ENCODE measurements at regions not wholly inside any gene's neighbourhood (a gene's known extent, or its start where the extent isn't known, plus 50 kb on each side); places are given as distances from the start of the nearest gene placed in this dataset.

- TF ChIP-seq REST (IDR thresholded peaks at IDR 0.05; ENCODE audit: insufficient read depth in 1 of 2, low read depth in 2 of 2, low read length in 2 of 2) = no peak
- TF ChIP-seq POLR2AphosphoS5 (IDR thresholded peaks at IDR 0.05; ENCODE audit: low read depth, low read length) = no peak
- no peak for TF ChIP-seq SIN3A (IDR thresholded peaks at IDR 0.05; ENCODE audit: borderline replicate concordance, insufficient read depth, low read length)
- no peak for TF ChIP-seq FOXP2 (optimal IDR thresholded peaks at IDR 0.05; ENCODE audit: borderline replicate concordance, extremely low read depth, extremely low read length, insufficient read depth)
- no peak for TF ChIP-seq TAF1 (IDR thresholded peaks at IDR 0.05; ENCODE audit: borderline replicate concordance, insufficient read depth, low read length)
Observed at GRCh38 chr11:45393826-45394225, 107.7 kb upstream of the SYT13 start.

GRCh38 chr11:45393334-45393733 lies 107.2 kb upstream of the SYT13 start:
- TF ChIP-seq POLR2AphosphoS5 (IDR thresholded peaks at IDR 0.05; ENCODE audit: low read depth, low read length) (no peak), TAF1 (IDR thresholded peaks at IDR 0.05; ENCODE audit: borderline replicate concordance, insufficient read depth, low read length) (no peak), REST (IDR thresholded peaks at IDR 0.05; ENCODE audit: insufficient read depth in 1 of 2, low read depth in 2 of 2, low read length in 2 of 2) (no peak), SIN3A (IDR thresholded peaks at IDR 0.05; ENCODE audit: borderline replicate concordance, insufficient read depth, low read length) (no peak), FOXP2 (optimal IDR thresholded peaks at IDR 0.05; ENCODE audit: borderline replicate concordance, extremely low read depth, extremely low read length, insufficient read depth) (no peak)

- no peak for TF ChIP-seq REST (IDR thresholded peaks at IDR 0.05; ENCODE audit: insufficient read depth in 1 of 2, low read depth in 2 of 2, low read length in 2 of 2)
- no peak for TF ChIP-seq POLR2AphosphoS5 (IDR thresholded peaks at IDR 0.05; ENCODE audit: low read depth, low read length)
- TF ChIP-seq TAF1 (IDR thresholded peaks at IDR 0.05; ENCODE audit: borderline replicate concordance, insufficient read depth, low read length) = no peak
- TF ChIP-seq FOXP2 (optimal IDR thresholded peaks at IDR 0.05; ENCODE audit: borderline replicate concordance, extremely low read depth, extremely low read length, insufficient read depth) = no peak
- TF ChIP-seq SIN3A (IDR thresholded peaks at IDR 0.05; ENCODE audit: borderline replicate concordance, insufficient read depth, low read length) = no peak
Observed at GRCh38 chr11:45392591-45393091, 106.5 kb upstream of the SYT13 start.

- TF ChIP-seq TAF1 (IDR thresholded peaks at IDR 0.05; ENCODE audit: borderline replicate concordance, insufficient read depth, low read length) (no peak), REST (IDR thresholded peaks at IDR 0.05; ENCODE audit: insufficient read depth in 1 of 2, low read depth in 2 of 2, low read length in 2 of 2) (no peak), POLR2AphosphoS5 (IDR thresholded peaks at IDR 0.05; ENCODE audit: low read depth, low read length) (no peak), FOXP2 (optimal IDR thresholded peaks at IDR 0.05; ENCODE audit: borderline replicate concordance, extremely low read depth, extremely low read length, insufficient read depth) (no peak), SIN3A (IDR thresholded peaks at IDR 0.05; ENCODE audit: borderline replicate concordance, insufficient read depth, low read length) (no peak)
Observed at GRCh38 chr11:45392154-45392553, 106.0 kb upstream of the SYT13 start.
